Thyroid gland (tissue), 4 donors: ENCODE measurements at regions not wholly inside any gene's neighbourhood (a gene's known extent, or its start where the extent isn't known, plus 50 kb on each side); places are given as distances from the start of the nearest gene placed in this dataset.

Experiments used
- DNase-seq, 2 donors: peaks; one replicate each; pipeline ENCODE4 v3.0.0-alpha.2; 2019
- H3K27ac ChIP-seq, 3 donors: fragments of 200-600 bp; sonication (generic); 1 replicate in 2 of 3; 2 replicates in 1 of 3; pipeline ENCODE4 v1.5.1; 2016 to 2019; ENCODE audit warnings: mild to moderate bottlenecking in 1 of 3, moderate library complexity in 1 of 3
- H3K27me3 ChIP-seq: fragments of 200-600 bp; sonication (generic); one replicate; pipeline ENCODE4 v1.5.1; 2019
- H3K36me3 ChIP-seq, 2 donors: fragments of 200-600 bp; sonication (generic); one replicate each; pipeline ENCODE4 v1.5.1; 2016 to 2019
- H3K4me1 ChIP-seq, 2 donors: fragments of 200-600 bp; sonication (generic); one replicate each; pipeline ENCODE4 v1.5.1; 2017 to 2019
- H3K4me3 ChIP-seq, 3 donors: fragments of 200-600 bp; sonication (generic); replicated peaks in 1 of 3; 1 replicate in 2 of 3; 2 replicates in 1 of 3; pipeline ENCODE4 v1.5.1; 2016; ENCODE audit warnings: mild to moderate bottlenecking in 1 of 3
- H3K9me3 ChIP-seq: fragments of 200-600 bp; sonication (generic); one replicate; pipeline ENCODE4 v1.5.1; 2017
- POLR2A ChIP-seq, 2 donors: fragments of 450-650 bp; IDR thresholded peaks; one replicate each; pipeline ENCODE4 v1.6.1; 2017; ENCODE audit warnings: antibody characterized with exemption in 2 of 2, mild to moderate bottlenecking in 2 of 2, moderate library complexity in 1 of 2
- WGBS, 2 donors: methylation state at CpG; one replicate each; pipeline ENCODE4 v1.1.5; 2017; 5-methylcytosine and 5-hydroxymethylcytosine counted together
- intact Hi-C: fragments of 100-400 bp; cut with DNase I; formaldehyde crosslinking; loops from one replicate; pipeline ENCODE4 v1.15.1; 2023
- TF ChIP-seq, protein P1 (sequence below), 6 experiments: fragments of 200-600 bp in 3 of 6; fragments of 450-650 bp in 3 of 6; sonication (generic) in 3 of 6; IDR thresholded peaks; one replicate each; pipeline ENCODE4 v1.5.1; 2016 to 2019; ENCODE audit warnings: antibody characterized with exemption in 6 of 6, mild to moderate bottlenecking in 2 of 6, inconsistent platforms in 1 of 6, moderate library complexity in 1 of 6

DNA sequence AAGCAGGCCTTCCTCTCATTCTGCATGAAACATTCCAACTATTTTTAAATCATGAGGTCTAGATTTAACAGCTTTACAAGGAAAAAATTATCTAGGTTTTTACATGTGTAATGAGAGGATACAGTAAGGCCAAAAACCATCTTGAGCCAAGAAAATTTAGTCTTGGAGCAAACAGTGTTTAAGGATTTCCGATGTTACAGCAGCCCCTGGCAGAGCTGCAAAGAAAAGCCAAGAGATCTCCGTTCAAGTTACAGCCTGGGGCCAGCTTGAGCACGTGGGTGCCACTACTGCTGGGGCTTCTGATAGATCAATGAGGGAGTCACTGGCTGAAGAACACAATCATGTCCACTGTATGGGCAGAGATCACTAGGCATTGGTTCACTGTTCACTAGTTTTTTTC is 156.2 kb downstream of the EVX1 start:
- no peak for TF ChIP-seq POLR2A (IDR thresholded peaks at IDR 0.05)
- TF ChIP-seq, protein P1, sequence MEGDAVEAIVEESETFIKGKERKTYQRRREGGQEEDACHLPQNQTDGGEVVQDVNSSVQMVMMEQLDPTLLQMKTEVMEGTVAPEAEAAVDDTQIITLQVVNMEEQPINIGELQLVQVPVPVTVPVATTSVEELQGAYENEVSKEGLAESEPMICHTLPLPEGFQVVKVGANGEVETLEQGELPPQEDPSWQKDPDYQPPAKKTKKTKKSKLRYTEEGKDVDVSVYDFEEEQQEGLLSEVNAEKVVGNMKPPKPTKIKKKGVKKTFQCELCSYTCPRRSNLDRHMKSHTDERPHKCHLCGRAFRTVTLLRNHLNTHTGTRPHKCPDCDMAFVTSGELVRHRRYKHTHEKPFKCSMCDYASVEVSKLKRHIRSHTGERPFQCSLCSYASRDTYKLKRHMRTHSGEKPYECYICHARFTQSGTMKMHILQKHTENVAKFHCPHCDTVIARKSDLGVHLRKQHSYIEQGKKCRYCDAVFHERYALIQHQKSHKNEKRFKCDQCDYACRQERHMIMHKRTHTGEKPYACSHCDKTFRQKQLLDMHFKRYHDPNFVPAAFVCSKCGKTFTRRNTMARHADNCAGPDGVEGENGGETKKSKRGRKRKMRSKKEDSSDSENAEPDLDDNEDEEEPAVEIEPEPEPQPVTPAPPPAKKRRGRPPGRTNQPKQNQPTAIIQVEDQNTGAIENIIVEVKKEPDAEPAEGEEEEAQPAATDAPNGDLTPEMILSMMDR (IDR thresholded peaks at IDR 0.05), result no peak
- H3K9me3 ChIP-seq, result no peaks in the 10 kb centered on the region
- H3K36me3 ChIP-seq, result no peaks in the 10 kb centered on the region
- intact Hi-C loops, result no loop called here
- no peak for DNase-seq
- WGBS, 2 donors, result 66 to 71% methylated on average over 3 of the region's 3 CpGs
- H3K27ac ChIP-seq, result no peak overlapping the region
- no peaks in the 10 kb centered on the region for H3K27me3 ChIP-seq
- H3K4me3 ChIP-seq, result no peak overlapping the region
- H3K4me1 ChIP-seq, result no peaks in the 10 kb centered on the region

DNA sequence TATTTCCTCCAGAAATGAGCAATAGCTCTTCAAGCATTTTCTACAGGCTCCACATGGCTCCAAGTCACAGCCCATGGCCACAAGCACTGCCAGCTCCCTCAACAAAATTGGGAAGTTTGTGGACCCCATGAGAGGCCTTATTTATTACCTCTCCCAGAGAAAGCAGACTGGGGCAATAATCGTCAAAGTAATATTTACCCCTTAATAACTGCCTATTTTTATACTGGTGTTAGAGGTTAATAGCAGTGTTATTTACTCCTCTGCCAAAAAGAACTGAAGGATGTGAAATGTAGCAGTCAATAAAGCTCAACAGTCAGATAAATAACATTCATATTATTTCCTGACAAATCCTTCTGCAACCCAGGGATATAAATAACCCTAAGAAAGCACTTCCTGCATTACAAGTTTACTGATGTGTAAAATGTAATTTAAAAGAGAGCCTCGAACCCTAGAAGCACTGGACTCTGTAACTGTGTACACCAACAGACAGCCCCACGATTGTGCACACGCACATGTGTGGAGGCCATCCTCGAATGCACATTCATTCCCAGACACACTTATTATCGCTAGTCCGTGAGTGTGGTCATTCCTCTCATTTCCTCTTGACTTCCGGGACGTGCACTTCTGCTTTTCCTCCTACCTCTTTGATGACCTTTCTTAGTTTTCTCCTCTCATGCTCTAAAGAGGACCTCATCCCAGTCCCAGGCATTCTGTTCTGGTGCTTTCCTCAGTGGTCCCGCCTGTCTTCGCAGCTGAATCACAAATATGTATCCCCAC is 157.4 kb downstream of the EVX1 start:
- WGBS, 2 donors, result 70 to 71% methylated on average over 11 of the region's 11 CpGs
- no peak for DNase-seq
- H3K9me3 ChIP-seq, result no peaks in the 10 kb centered on the region
- TF ChIP-seq POLR2A (IDR thresholded peaks at IDR 0.05), result no peak
- TF ChIP-seq, protein P1 (IDR thresholded peaks at IDR 0.05), result no peak
- no peaks in the 10 kb centered on the region for H3K36me3 ChIP-seq
- no peaks in the 10 kb centered on the region for H3K4me1 ChIP-seq
- no peak overlapping the region for H3K27ac ChIP-seq
- no peaks in the 10 kb centered on the region for H3K27me3 ChIP-seq
- no peak overlapping the region for H3K4me3 ChIP-seq
- intact Hi-C loops, result no loop called here

DNA sequence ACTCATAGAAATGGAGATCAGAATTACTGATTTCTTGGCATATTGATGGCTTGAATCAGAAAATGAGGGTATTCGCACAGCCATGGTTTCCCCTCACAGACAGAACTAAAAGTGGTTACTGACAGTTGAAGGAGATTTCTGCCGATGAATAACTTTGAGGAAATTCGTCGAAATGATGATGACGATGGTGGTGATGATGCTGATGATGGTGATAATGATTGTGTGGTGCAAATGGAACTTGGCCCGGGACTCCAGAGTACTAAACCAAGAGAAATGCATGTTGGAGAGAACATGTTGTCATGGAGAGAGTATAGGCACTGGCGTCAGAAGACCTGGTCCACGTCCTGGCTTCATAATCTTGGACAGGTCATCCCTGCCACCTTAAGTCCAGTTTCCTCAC is 163.2 kb downstream of the EVX1 start:
- intact Hi-C loops, result no loop called here
- no peak overlapping the region for H3K4me3 ChIP-seq
- H3K27me3 ChIP-seq, result no peaks in the 10 kb centered on the region
- H3K27ac ChIP-seq, result no peak overlapping the region
- H3K9me3 ChIP-seq, result no peaks in the 10 kb centered on the region
- DNase-seq, result no peak
- WGBS, 2 donors, result 94 to 95% methylated on average over 8 of the region's 8 CpGs
- H3K4me1 ChIP-seq, result no peaks in the 10 kb centered on the region
- H3K36me3 ChIP-seq, result no peaks in the 10 kb centered on the region
- TF ChIP-seq, protein P1 (IDR thresholded peaks at IDR 0.05), result no peak
- no peak for TF ChIP-seq POLR2A (IDR thresholded peaks at IDR 0.05)

DNA sequence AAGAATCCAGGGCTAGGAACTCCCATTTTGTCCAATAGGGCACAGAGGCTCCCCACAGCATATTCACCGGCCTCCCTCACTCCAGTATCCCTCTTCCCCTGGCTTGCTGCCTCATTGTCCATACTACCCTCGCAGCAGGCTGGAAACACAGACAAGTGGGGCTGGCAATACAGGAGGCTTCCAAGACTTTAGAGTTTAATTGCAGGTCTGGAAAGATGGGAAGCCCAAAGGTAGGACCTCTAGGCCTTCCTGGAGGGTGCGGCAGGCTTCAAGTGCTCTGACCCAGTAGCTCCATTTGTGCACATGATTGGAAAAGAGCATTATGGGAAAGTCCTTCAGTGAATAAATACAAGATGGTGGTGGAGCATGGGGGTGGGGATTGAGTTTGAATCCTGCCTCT is 166.7 kb downstream of the EVX1 start:
- intact Hi-C loops, result no loop called here
- WGBS, 2 donors, result 70 to 91% methylated on average over 3 of the region's 3 CpGs
- Histone ChIP-seq H3K4me3 (no peak overlapping the region), H3K4me1 (no peaks in the 10 kb centered on the region), H3K36me3 (no peaks in the 10 kb centered on the region), H3K27me3 (no peaks in the 10 kb centered on the region), H3K9me3 (no peaks in the 10 kb centered on the region), H3K27ac (no peak overlapping the region)
- TF ChIP-seq POLR2A (IDR thresholded peaks at IDR 0.05), result no peak
- TF ChIP-seq, protein P1 (IDR thresholded peaks at IDR 0.05), result no peak
- DNase-seq, result no peak

DNA sequence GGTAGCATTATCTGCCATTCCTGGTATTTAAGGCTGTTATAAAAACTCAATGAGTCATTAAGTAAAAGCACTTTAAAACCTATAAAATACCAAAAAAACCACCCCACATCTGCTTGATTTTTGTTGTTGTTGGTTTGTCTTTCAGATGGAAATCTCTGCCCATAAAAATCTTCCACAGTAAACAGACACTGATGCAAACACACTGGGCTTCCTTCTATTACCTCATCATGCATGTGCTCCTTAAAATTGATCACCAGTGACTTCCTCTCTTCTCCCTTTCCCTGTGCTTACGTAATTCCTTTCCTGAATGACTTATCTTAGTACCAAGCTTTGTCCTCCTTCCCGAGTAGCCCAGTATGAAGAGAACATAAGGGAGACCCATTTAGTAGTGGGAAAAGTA is 167.2 kb downstream of the EVX1 start:
- Histone ChIP-seq H3K36me3 (no peaks in the 10 kb centered on the region), H3K4me3 (no peak overlapping the region), H3K4me1 (no peaks in the 10 kb centered on the region), H3K9me3 (no peaks in the 10 kb centered on the region), H3K27me3 (no peaks in the 10 kb centered on the region), H3K27ac (no peak overlapping the region)
- DNase-seq, result no peak
- TF ChIP-seq, protein P1 (IDR thresholded peaks at IDR 0.05), result no peak
- TF ChIP-seq POLR2A (IDR thresholded peaks at IDR 0.05), result no peak
- intact Hi-C loops, result no loop called here
- WGBS, 2 donors, result 74 to 76% methylated on average over 2 of the region's 2 CpGs
